GM12865 (cell line): ENCODE measurements at regions not wholly inside any gene's neighbourhood (a gene's known extent, or its start where the extent isn't known, plus 50 kb on each side); places are given as distances from the start of the nearest gene placed in this dataset.

Experiments used
- DNase-seq: peaks from one replicate; pipeline ENCODE4 v3.0.0; 2010; ENCODE audit warnings: low read depth
- H3K4me3 ChIP-seq: 2 replicates; pipeline ENCODE4 v1.5.1; 2011; ENCODE audit warnings: mild to moderate bottlenecking, low read depth, low read length, control low read depth
- TF ChIP-seq, protein P1 (sequence below): IDR thresholded peaks from 2 replicates; pipeline ENCODE4 v1.5.1; 2011; ENCODE audit warnings: low read length, control low read depth, low read depth, inconsistent platforms; ENCODE audit not compliant: insufficient read depth; ENCODE audit errors: missing control alignments

DNA sequence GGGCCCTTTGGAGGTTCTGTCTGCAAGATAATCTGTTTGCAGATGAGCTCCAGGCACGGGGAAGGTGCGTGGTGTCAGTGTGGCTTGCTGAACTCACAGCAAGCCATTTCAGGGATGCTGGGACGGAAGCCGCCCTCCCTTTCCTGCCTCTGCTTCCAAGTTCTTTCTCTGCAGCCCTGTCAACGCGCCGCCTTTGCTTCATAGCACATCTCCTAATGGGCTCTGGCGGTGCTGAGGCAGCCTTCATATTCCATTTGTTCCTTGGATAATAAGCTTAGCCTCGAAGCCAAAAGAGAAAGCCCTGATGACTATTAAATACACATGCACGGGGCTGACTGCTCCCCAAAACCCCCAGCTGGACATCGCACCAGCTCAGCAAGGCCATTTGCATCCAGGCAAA lies 81.7 kb upstream of the TAF1B start:
- DNase-seq, result no peak

DNA sequence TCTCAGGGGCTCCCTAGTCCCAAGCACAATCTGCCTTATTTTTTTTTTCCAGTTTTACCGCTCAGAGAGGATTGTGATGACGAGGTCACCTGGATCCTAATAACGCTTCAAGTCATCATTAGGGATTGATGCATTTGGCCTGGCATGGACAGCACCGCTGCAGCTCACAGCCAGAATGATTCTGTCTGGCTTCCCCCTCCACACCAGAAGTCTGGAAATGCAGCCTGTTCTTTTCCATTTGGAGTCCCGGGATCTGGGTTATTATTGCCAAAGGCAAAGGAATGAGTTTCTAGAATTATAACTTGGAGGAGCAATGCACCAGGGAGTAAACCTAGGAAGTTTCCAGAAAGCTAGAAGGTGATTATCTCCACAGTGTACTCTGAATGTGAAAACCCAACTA lies 81.1 kb upstream of the TAF1B start:
- TF ChIP-seq, protein P1, sequence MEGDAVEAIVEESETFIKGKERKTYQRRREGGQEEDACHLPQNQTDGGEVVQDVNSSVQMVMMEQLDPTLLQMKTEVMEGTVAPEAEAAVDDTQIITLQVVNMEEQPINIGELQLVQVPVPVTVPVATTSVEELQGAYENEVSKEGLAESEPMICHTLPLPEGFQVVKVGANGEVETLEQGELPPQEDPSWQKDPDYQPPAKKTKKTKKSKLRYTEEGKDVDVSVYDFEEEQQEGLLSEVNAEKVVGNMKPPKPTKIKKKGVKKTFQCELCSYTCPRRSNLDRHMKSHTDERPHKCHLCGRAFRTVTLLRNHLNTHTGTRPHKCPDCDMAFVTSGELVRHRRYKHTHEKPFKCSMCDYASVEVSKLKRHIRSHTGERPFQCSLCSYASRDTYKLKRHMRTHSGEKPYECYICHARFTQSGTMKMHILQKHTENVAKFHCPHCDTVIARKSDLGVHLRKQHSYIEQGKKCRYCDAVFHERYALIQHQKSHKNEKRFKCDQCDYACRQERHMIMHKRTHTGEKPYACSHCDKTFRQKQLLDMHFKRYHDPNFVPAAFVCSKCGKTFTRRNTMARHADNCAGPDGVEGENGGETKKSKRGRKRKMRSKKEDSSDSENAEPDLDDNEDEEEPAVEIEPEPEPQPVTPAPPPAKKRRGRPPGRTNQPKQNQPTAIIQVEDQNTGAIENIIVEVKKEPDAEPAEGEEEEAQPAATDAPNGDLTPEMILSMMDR, result no peak
- no peak for DNase-seq
- no peak overlapping the region for H3K4me3 ChIP-seq

More for the DNA sequence above, 81.7 kb upstream of the TAF1B start:
- no peak overlapping the region for H3K4me3 ChIP-seq
- TF ChIP-seq, protein P1, result no peak

DNA sequence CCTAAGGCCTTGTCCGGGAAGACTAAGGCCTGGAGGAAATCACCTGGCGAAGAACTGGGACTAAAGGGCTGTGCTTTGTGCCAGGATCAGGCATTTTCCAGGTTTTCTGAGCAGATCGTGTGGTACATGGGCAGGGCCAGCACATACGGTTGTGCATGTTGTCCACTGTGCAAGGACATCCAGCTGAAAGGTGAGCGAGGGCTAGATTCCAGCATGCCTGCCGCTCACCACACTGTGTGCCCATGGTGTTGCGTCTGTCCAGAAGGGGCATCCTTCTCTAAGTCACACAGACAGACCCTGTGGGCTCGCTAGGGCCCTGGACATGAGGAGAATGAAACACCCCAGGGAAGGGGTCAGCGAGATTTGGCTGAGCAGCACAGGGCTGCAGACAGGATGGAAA lies 80.3 kb upstream of the TAF1B start:
- H3K4me3 ChIP-seq, result no peak overlapping the region
- TF ChIP-seq, protein P1, result no peak
- DNase-seq, result no peak

DNA sequence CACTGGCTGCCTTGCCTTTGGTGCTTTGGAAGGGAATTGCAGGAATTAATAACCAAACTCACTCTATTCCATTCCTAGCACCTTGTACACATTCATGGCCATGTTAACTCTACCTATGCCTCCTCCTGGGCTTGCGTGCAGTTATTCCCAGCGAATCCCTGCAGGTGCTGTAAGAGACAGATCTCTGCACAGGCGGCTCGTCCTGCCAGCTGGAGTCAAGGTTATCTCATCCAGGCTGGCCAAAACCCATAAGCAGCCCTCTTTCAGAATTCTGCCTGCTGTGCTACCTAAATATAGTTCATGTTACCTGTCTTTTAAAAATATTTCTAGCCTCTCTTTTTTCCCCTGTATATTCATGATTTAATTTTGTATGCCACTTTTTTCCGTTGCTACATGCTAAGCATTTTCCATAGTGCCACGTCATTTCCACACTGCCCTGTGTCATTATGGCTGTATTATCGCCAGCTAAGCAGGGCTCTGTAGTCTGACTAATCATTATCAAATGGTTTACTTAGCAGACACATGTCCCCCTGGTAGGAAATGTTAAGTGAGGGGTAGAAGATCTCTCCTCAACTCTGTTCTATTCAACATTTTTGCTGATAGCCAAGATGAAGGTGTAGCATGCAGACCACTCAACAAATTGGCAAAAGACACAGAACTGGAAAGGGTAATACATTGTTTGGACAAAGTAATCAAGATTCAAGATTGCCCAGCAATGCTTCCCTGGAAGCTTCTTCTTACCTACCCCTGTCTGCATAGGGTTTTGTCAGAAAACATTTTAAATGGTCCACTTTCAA lies 79.7 kb upstream of the TAF1B start:
- no peak for DNase-seq
- TF ChIP-seq, protein P1, result no peak
- H3K4me3 ChIP-seq, result no peak overlapping the region

DNA sequence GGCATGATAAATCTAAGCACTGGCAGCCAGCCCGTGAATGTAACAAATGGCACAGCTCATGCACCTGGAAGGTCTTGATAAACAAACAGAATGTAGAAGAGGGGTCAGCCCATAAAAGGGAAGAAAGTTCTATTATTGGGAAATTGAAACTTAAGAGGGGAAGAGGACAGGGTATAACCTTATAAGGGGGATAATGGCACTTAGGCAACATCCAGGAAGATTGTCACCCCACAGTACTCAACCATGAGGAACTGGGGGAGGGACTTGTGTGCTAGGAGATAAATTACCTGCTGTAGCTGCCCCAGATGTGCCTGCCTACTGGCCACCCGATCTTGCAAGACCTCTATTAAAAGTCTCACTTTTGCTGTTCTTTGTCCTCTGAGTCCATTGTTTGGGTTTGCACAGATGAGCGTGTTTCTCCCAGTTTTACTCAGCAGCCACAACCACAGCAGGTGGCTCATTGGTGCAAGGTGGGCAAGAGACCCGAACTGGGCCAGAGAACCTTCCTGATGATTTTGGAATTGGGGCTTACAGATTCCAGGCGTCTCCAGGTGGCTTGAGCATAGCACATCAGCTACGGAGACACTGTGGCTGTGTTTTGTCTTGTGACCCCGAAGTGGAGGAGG lies 79.0 kb upstream of the TAF1B start:
- TF ChIP-seq, protein P1, result no peak
- no peak overlapping the region for H3K4me3 ChIP-seq
- DNase-seq, result peak; percentile 24

DNA sequence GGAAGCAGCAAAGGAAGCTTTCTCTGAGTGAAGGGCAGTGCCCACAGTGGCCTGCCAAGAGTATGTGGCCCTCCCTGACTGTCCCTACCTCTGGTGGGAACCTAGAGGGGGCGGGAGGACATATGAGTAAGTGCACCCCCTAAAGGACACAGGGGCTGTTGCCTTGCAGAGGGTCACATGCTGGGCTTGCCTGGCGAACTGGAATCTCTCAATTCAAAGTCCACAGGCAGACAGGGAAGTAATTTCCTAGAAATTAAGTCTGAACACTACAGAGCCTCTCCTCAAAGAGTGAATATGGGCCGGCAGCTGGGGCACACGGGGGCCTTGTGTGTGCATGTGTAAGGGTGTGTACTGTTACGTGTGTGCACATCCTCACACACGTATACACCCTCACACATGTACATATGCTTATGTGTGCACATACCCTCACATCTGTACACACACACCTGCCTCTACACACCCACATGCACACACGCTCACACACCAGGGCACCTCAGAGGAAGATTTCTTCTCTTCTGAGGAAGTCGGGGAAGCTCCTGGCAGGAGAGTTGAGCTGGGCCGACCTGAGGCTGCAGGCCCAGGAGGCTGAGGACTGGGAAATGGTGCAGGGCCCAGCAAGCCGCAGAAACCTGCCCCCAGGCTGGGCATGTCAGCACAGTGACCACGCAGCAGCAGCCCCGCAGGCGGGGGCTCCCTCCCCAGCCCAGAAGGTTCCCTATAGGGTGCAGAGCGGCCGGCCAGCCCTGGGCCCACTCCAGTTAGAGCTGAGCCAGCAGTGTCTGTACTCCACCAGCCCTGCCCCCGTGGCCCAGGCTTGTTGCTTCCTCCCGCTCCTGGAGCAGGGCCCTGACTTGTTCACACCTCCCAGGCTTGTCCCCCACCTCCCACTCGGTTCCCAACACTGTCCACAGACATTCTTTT lies 77.4 kb upstream of the TAF1B start:
- no peak overlapping the region for H3K4me3 ChIP-seq
- TF ChIP-seq, protein P1, result no peak
- DNase-seq, result no peak
